ENCODE measurements at regions not wholly inside any gene's neighbourhood (a gene's known extent, or its start where the extent isn't known, plus 50 kb on each side); places are given as distances from the start of the nearest gene placed in this dataset.

DNA sequence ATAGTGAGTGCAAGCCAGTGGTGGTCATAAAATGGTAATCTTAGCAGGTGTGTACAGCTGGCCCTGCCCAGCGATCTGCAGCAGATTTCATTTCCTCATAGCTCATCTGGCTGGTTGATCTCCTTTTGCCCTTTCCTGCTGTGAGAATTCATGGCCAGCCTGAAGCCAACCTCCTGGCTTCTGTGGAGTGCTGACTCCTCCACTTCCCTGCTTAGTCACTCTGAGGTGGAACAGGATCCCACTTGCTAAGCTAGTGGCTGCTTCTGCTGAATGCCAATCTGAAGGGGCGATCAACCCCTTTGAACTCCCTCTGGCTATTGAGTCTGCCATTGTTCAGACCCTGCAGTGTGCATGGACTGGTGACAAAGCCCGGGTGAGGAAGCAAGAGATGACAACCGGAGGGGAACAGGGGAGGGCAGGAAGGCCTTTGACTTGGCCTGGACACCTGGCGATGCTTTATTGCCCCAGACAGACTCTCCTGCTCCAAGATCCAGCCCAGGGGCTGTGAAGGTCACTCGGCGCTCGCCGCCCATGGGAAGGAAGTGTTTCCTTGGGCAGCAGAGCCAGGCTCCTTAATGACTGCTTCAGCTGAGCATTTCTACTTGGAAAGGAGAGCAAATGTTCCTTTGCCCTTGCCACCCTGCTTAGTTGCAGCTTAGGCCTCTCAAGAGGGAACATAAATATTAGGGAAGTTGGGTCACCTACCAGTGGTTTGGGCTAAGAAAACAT lies 341.1 kb downstream of the ZSWIM6 start:
- DNase-seq (ENCODE audit: insufficient read length, low spot score) (no peak), FAIRE-seq (no peak)
- TF ChIP-seq, protein P1, sequence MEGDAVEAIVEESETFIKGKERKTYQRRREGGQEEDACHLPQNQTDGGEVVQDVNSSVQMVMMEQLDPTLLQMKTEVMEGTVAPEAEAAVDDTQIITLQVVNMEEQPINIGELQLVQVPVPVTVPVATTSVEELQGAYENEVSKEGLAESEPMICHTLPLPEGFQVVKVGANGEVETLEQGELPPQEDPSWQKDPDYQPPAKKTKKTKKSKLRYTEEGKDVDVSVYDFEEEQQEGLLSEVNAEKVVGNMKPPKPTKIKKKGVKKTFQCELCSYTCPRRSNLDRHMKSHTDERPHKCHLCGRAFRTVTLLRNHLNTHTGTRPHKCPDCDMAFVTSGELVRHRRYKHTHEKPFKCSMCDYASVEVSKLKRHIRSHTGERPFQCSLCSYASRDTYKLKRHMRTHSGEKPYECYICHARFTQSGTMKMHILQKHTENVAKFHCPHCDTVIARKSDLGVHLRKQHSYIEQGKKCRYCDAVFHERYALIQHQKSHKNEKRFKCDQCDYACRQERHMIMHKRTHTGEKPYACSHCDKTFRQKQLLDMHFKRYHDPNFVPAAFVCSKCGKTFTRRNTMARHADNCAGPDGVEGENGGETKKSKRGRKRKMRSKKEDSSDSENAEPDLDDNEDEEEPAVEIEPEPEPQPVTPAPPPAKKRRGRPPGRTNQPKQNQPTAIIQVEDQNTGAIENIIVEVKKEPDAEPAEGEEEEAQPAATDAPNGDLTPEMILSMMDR (IDR thresholded peaks at IDR 0.05; ENCODE audit: insufficient read depth, missing control alignments): no peak

DNA sequence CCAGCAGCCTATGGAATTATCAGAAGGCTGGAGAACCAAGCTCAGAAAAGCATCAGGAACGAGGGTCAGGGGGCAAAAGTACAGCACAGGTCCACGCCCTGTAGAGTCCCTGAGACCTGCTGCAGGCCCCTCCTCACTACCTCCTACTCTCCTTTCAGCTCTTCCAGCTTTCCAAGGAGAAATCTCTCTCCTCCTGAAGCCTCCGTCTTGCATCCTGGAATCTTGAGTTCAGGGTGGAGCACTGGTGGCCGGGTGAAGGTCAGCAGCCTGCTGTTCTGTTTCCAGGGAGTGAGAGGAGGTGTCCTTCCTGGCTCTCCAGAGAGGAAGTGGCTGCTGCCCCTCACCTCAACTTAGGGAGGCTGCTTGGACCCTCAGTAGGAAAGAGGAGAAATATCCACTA lies 342.3 kb downstream of the ZSWIM6 start:
- DNase-seq (ENCODE audit: insufficient read length, low spot score) (no peak), FAIRE-seq (no peak)
- TF ChIP-seq, protein P1 (IDR thresholded peaks at IDR 0.05; ENCODE audit: insufficient read depth, missing control alignments): no peak

DNA sequence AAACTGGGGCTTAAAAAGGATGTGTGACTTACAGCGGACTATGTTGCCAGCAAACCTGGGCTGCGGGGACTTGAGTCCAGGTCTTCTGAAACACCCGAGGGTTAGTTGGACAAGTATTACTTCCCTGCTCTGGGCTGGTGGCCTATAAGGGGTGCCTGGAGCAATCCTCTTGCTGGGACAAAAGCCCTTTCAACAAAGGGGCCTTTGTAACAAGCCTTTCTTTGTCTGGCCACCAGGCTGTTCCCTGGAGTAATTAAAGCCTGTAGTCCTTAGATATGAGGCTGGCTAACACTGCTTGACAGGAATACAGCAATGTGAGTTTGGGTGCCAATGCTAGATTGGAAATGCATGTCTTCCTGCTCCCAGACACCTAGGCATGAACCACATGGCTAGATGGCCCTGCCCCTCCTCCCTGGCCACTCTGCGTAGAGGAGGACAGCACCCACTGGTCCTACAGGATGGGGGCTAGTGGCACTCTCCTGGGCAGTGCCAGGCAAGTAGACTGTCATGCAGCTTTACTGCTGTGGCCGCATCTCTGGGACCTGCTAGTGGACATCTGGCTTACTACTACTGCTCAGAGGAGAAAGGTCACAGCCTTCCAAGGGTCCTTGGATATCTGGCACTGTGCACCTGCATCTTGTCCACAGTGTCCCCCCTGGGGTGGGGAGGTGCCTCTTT lies 343.1 kb downstream of the ZSWIM6 start:
- no peak for DNase-seq (ENCODE audit: insufficient read length, low spot score)
- TF ChIP-seq, protein P1 (IDR thresholded peaks at IDR 0.05; ENCODE audit: insufficient read depth, missing control alignments): no peak
- FAIRE-seq: no peak

DNA sequence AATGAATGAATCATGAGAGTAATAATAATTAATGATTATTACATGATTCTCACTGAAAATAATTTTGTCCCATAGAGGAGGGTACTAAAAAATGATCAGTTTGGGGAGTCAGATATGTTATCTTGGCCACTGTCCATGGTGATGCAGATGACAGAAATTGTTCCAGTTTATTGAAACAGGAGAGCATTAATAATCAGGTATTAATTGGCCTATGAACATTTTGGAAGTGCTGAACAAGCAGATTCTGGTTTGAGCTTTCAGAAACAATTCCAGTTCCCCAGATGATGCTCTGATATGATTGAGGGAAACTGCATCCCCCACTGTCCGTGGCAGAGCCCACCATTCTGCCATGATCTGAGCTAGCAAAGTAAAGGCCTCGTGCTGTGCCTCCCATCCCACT lies 345.2 kb downstream of the ZSWIM6 start:
- TF ChIP-seq, protein P1 (IDR thresholded peaks at IDR 0.05; ENCODE audit: insufficient read depth, missing control alignments): no peak
- no peak for DNase-seq (ENCODE audit: insufficient read length, low spot score)
- FAIRE-seq: no peak

DNA sequence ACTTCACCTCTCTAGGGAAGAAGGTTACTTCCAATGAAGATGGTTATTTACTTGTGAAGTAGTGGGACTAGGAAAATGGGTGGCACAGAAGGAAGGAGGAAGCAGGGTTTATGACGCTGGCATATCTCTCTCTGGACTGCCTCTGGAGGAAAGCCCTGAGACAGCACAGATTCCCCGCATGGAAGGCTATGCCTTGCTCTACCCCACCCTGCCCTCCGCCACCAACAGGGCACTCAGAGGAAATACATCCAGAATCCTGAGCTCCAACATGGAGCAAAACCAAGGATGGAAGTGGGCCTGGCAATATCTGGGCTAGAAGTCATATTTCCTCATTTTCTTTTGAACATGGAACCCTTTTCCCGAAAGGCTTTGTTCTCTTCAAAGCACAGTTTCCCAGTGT lies 346.9 kb downstream of the ZSWIM6 start:
- DNase-seq (ENCODE audit: insufficient read length, low spot score): no peak
- no peak for FAIRE-seq
- TF ChIP-seq, protein P1 (IDR thresholded peaks at IDR 0.05; ENCODE audit: insufficient read depth, missing control alignments): no peak

DNA sequence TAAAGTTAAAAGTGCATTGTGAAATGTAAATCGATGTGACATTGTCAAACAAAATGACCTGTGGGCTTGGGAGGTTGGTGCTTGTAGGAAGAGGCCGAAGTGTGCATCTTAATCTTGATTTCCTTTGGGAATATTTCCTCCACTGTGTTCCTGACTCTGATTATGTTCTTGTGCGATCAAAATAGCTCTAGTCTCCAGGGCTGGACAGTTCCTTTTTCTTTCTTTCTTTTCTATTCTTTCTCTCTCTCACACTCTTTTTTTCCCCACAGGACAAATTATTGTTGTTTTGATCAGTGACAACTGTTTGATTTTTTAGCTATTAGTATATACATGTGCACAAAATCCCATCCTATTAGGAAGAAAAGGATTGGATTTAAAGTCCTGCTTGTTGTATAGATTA lies 347.5 kb downstream of the ZSWIM6 start:
- TF ChIP-seq, protein P1 (IDR thresholded peaks at IDR 0.05; ENCODE audit: insufficient read depth, missing control alignments): no peak
- no peak for FAIRE-seq
- DNase-seq (ENCODE audit: insufficient read length, low spot score): no peak

DNA sequence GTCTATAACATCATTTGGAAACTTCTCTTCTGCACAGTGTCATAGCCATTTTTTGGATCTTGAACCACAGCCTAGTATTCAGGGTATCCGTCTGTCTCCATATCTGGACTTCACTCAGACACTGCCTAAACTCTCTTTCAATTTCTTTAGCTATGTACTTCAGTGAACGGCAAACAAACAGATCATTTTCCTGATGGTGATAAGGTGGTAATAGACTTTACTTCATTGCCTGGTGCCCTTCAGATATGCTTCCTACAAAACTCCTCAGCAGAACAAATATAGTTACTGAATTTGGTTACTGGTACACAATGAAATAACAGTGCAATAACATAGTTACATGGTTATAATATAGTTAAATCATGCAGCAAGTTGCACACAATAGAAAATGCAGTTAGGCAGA lies 348.2 kb downstream of the ZSWIM6 start:
- FAIRE-seq (no peak), DNase-seq (ENCODE audit: insufficient read length, low spot score) (no peak)
- TF ChIP-seq, protein P1 (IDR thresholded peaks at IDR 0.05; ENCODE audit: insufficient read depth, missing control alignments): no peak
